ENCODE measurements at regions not wholly inside any gene's neighbourhood (a gene's known extent, or its start where the extent isn't known, plus 50 kb on each side); places are given as distances from the start of the nearest gene placed in this dataset.

DNA sequence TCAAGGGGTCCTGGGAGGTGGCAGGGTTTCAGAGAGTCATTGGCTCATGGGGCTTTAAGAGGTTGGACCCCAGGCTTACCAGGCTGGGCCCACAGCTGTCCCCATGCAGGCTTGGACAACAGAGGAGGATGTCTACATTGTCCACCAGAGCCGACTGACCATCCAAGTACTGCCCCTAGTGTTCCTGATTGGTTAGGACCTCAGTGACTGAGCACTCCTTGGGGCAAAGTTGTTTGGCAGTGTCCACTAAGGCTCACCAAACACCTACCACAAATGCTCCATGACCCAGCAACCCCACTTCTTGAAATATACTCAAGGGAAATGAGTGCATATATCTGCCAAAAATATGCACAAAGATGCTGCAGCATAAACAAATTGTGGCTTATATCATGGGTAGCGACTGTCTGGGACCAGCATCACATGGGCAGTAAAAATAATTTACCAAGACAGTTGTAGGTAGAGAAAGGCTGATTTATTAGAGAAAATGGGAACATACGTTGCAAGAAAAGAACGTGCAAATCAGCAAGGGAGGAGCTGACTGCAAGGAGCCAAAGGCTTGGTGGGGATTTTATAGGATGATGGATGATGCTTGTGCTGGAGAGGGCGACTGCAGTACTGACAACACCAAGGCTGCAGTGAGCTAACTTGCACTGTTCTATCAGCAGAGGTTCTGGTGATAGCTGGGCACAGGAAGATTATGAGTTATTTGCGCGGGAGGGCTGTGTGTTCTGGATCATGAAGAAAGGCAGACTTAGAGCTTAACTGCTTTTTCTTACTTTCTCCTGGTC is 265.2 kb downstream of the GADD45G start:
- no peak for DNase-seq

DNA sequence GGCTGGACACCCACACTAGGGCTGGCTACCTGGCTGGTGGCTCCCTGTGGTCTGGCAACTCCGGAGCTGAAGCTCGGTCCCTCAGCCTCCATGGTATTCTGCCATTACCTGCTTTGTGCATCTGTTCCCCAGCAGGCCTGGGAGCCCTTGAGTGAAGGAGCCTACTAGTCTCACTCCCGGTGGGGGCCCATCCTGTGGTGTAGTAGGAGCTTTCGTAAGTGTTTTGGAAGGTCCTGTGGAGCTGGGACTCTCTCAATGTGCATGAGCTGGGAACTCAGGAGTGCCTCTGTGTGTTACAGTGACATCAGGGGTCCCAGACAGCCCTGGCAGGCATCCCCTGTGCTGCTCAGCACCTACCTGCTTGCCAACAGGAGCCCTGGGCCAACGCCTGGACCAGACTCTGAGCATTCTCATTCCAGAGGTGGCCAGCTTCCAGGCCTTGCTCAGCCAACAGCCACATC is 267.1 kb downstream of the GADD45G start:
- no peak for DNase-seq

GRCh38 chr9:89872426-89872912 is 267.7 kb downstream of the GADD45G start:
- no peak for DNase-seq

- no peak for DNase-seq
Measured at GRCh38 chr9:89872913-89873707, 268.3 kb downstream of the GADD45G start.

DNA sequence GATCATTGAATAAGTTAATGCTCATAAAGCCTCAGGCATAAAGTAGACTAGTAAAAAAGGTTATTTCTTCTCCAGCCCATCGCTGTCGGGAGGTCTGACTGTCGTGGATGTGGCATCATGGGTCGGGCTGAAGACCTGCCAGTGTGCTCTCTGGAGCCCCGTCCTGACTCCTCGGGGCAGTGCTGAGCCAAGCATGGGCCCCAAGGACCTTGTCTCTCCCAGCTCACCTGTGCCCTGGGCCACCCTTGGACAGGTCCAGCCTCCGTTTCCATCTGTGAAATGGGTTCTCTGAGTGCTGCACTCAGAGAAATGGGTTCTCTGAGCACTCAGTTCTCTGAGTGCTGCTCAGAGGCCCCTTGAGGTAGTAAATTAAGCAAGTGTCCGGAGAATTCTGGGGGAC is 269.0 kb downstream of the GADD45G start:
- no peak for DNase-seq

- peak; percentile 64 for DNase-seq
Measured at GRCh38 chr9:89874351-89875321, 269.8 kb downstream of the GADD45G start.

DNA sequence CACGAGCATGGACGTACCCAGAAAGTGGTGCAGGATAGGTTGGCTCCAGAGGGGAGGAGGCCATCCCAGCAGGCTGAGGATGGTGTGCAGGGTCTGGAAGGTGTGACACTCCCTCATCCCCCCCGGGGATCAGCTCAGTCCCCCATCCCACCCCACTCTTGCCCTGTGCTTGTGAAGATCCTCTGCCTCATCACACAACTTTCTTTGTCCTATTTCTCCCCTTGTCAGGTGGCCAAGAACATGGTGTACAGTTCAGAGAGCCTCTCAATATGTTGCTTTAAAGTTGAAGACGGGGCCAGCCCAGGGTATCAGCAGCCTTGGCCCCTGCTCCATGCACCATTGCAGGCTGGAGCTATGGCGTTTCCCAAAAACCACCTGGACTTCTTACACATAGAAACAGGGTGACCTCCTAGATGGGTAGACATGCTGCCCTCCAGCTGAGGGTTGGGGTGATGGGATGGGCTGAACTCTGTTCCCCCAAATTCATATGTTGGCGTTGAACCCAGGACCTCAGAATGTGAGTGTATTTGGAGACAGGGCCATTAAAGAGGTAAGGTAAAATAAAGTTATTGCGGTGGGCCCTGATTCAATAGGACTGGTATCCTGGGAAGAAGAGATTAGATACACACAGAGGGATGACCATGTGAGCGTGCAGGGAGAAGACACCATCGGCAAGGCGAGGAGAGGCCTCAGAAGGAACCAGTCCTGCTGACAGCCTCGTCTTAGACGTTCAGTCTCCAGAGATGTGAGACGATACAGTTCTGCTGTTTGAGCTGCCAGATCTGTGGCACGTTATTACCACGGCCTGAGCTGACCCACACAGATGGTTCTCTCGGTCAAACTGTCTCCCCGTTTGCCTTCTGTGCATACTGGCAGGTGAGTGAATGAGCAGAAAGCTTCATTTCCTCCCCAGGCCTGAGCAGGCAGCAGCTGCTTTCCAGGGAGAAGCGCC is 272.5 kb downstream of the GADD45G start:
- no peak for DNase-seq

GRCh38 chr9:89878003-89878411 is 273.2 kb downstream of the GADD45G start:
- no peak for DNase-seq

GRCh38 chr9:89878687-89879086 is 273.9 kb downstream of the GADD45G start:
- DNase-seq: peak; percentile 98

DNA sequence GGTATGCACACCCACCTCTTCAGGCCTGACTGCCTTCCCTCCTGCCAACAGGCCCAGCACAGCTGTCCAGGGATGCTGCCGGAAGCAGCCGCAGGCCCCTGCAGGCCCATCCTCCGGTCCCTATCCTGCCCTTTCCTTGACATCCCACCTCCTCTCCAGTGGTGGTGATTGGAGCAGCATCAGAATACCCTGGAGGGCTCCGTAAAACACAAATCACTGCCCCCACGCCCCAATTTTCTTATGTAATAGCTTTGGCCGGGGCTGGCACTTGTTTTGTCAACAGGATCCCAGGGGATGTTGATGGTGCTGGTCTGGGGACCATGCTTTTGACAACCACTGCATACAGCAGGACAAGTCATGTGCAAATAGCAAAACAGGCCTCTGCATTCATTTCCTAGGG is 274.5 kb downstream of the GADD45G start:
- no peak for DNase-seq

GRCh38 chr9:89879701-89880100 is 274.9 kb downstream of the GADD45G start:
- no peak for DNase-seq

- no peak for DNase-seq
Measured at GRCh38 chr9:89880161-89880560, 275.3 kb downstream of the GADD45G start.

DNA sequence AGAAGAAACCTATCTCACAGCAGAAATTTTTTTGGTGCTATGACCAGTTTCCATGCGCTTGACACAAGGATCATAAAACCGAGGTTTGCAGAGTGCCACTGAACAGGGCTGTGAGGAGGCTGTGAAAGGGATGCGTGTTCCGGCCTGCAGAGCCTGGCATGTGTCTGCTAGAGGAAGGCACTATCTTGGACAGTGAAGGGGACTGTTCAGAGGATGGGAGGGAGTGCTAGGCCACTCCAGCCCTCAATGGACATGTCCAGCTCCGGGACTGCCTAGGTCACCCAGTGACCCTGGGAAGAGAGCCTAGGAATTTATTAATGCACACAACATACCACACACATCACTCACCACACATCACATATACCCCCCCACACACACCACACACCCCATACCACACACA is 275.9 kb downstream of the GADD45G start:
- no peak for DNase-seq

DNA sequence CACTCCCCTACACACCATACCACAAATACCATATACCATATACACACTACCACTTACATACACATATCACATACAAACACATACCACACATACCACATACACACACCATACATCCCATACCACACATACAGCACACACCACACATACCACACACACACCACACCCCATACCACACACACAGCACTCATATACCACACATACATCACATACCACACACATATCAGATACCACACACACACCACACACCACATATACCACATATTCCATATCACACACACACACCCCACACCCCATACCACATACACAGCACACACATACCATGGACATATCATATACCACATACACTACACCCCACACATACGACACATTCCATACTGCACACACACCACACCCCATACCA is 276.6 kb downstream of the GADD45G start:
- DNase-seq: no peak

GRCh38 chr9:89882930-89883361 is 278.1 kb downstream of the GADD45G start:
- DNase-seq: no peak

GRCh38 chr9:89883401-89884341 is 278.9 kb downstream of the GADD45G start:
- no peak for DNase-seq

GRCh38 chr9:89884356-89885083 is 279.7 kb downstream of the GADD45G start:
- no peak for DNase-seq

- DNase-seq: no peak
Measured at GRCh38 chr9:89885156-89885555, 280.3 kb downstream of the GADD45G start.

GRCh38 chr9:89886281-89886700 is 281.5 kb downstream of the GADD45G start:
- DNase-seq: no peak

DNA sequence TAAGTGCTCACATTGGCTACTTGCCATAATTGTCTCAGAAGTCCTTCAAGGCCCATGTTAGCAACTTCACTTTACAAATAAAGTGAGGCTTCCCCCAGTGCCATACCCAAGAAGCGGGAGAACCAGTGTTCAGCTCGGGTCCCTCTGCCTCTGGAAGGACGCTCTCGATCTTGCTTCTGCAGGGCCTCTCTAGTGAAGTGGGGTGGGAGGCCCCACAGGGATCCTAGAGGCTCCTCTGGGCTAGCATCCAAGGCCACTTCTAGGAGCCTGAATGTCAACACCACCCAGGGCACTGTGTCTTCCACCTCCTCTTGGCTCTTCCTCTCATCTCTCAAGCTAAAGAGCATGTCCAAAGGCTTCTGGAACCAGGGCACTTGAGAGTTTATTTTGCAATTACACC is 282.5 kb downstream of the GADD45G start:
- no peak for DNase-seq
